Activated CD4-positive, CD25-positive, alpha-beta regulatory T cell (primary cell): ENCODE measurements at regions not wholly inside any gene's neighbourhood (a gene's known extent, or its start where the extent isn't known, plus 50 kb on each side); places are given as distances from the start of the nearest gene placed in this dataset.
"Not testable (repeated sequence)": the region's sequence is repeated elsewhere in the genome, so short reads cannot be mapped to it uniquely, and the experiment has no call there.

Experiments used
- DNase-seq, 4 experiments: peaks; one replicate each; lab custom pipeline; 2025; lab: John Stamatoyannopoulos, UW

GRCh38 chr1:65020774-65021173, 54.4 kb upstream of the JAK1 start:
- no peak for DNase-seq

GRCh38 chr1:65021795-65022194, 55.4 kb upstream of the JAK1 start:
- no peak for DNase-seq

GRCh38 chr1:65022216-65022615, 55.9 kb upstream of the JAK1 start:
- DNase-seq = no peak

- no peak for DNase-seq
Measured at GRCh38 chr1:65025794-65026193, 59.4 kb upstream of the JAK1 start.

- DNase-seq = no peak
Measured at GRCh38 chr1:65026235-65026634, 59.9 kb upstream of the JAK1 start.

GRCh38 chr1:65027666-65028358, 61.5 kb upstream of the JAK1 start:
- no peak for DNase-seq

GRCh38 chr1:65029434-65029833, 63.1 kb upstream of the JAK1 start:
- DNase-seq = not testable (repeated sequence)

- DNase-seq = not testable (repeated sequence)
Measured at GRCh38 chr1:65034879-65035278, 68.5 kb upstream of the JAK1 start.

- DNase-seq = no peak
Measured at GRCh38 chr1:65036570-65037051, 70.3 kb upstream of the JAK1 start.

GRCh38 chr1:65039066-65039465, 72.7 kb upstream of the JAK1 start:
- no peak for DNase-seq

GRCh38 chr1:65039508-65039907, 73.2 kb upstream of the JAK1 start:
- DNase-seq = no peak

- no peak for DNase-seq
Measured at GRCh38 chr1:65042467-65042866, 76.1 kb upstream of the JAK1 start.

- DNase-seq = no peak
Measured at GRCh38 chr1:65044411-65044810, 78.1 kb upstream of the JAK1 start.

- DNase-seq = no peak
Measured at GRCh38 chr1:65045022-65045817, 78.9 kb upstream of the JAK1 start.

- DNase-seq = no peak
Measured at GRCh38 chr1:65048335-65048734, 82.0 kb upstream of the JAK1 start.

GRCh38 chr1:65049941-65050713, 83.8 kb upstream of the JAK1 start:
- no peak for DNase-seq

GRCh38 chr1:65050735-65051134, 84.4 kb upstream of the JAK1 start:
- no peak for DNase-seq

- DNase-seq = no peak
Measured at GRCh38 chr1:65054481-65054880, 88.1 kb upstream of the JAK1 start.

- DNase-seq = no peak
Measured at GRCh38 chr1:65055747-65056146, 89.4 kb upstream of the JAK1 start.

- no peak for DNase-seq
Measured at GRCh38 chr1:65056234-65056633, 89.9 kb upstream of the JAK1 start.

GRCh38 chr1:65056866-65057265, 90.5 kb upstream of the JAK1 start:
- no peak for DNase-seq

- DNase-seq = no peak
Measured at GRCh38 chr1:65059930-65060538, 88.0 kb upstream of the AK4 start.
